Pancreas (tissue), 10 donors: ENCODE measurements at regions not wholly inside any gene's neighbourhood (a gene's known extent, or its start where the extent isn't known, plus 50 kb on each side); places are given as distances from the start of the nearest gene placed in this dataset.
A peak's percentile ranks its signal among the peaks of the same experiment; 100 is the strongest.

Source experiments
- ATAC-seq, 4 donors: fragments of 200-7000 bp; cut with Tn5 transposase; one replicate each; pipeline versions ENCODE4 v1.8.0 to v1.9.1; 2020; ENCODE audit warnings: mild to moderate bottlenecking in 4 of 4, moderate library complexity in 4 of 4
- DNase-seq, 6 donors: peaks; one replicate each; pipeline ENCODE4 v3.0.0-alpha.2; 2020
- FAIRE-seq: peaks from 2 replicates; lab custom pipeline; 2012; peaks lifted over from hg19 to GRCh38; lab: Jason Lieb, UNC
- H3K27ac ChIP-seq, 4 donors: fragments of 200-600 bp; sonication (generic); 1 replicate in 3 of 4; 2 replicates in 1 of 4; pipeline versions ENCODE4 v1.5.0 to v1.8.0; 2020
- H3K27me3 ChIP-seq, 4 donors: fragments of 200-600 bp; one replicate each; pipeline ENCODE4 v1.8.0; 2021
- H3K36me3 ChIP-seq, 3 donors: fragments of 200-600 bp; sonication (generic) in 1 of 3; one replicate each; pipeline versions ENCODE4 v1.5.0 to v1.8.0; 2020 to 2021
- H3K4me1 ChIP-seq, 3 donors: fragments of 200-600 bp; one replicate each; pipeline ENCODE4 v1.8.0; 2021
- H3K4me3 ChIP-seq, 4 donors: fragments of 200-600 bp; sonication (generic) in 2 of 4; one replicate each; pipeline versions ENCODE4 v1.5.0 to v1.8.0; 2020 to 2021
- H3K9me3 ChIP-seq, 4 donors: fragments of 200-600 bp; one replicate each; pipeline ENCODE4 v1.8.0; 2021
- CTCF ChIP-seq, 4 donors: fragments of 200-600 bp; sonication (generic) in 3 of 4; IDR thresholded peaks; one replicate each; pipeline versions ENCODE4 v1.5.0 to v1.8.0; 2021; ENCODE audit warnings: antibody characterized with exemption in 4 of 4
- WGBS, 2 donors: extraction: QIAGEN DNeasy Blood & Tissue Kit; methylation state at CpG; one replicate each; pipeline ENCODE4 v1.1.7; 2013; 5-methylcytosine and 5-hydroxymethylcytosine counted together
- intact Hi-C, 3 donors: fragments of 100-400 bp; cut with DNase I; formaldehyde crosslinking; loops; one replicate each; pipeline versions ENCODE4 v1.11.1 to v1.14.2; 2022
- donor health status: healthy with polysubstance abuse.
- donor health status: DM: no; HTN: no; CAD: no; lungs with moderate emphysema.
- donor health status: DM: no; HTN: no; CAD: no.
- donor health status: control.
- donor health status: control.
- donor health status: Bipolar disorder and iron deficiency.
- donor health status: DM: yes; HTN: yes; CAD: no.
- donor health status: DM: no; HTN: no; CAD: no.
- donor health status: DM: no; HTN: no; CAD: no.
- donor health status: DM: yes; HTN: yes; CAD: no.

DNA sequence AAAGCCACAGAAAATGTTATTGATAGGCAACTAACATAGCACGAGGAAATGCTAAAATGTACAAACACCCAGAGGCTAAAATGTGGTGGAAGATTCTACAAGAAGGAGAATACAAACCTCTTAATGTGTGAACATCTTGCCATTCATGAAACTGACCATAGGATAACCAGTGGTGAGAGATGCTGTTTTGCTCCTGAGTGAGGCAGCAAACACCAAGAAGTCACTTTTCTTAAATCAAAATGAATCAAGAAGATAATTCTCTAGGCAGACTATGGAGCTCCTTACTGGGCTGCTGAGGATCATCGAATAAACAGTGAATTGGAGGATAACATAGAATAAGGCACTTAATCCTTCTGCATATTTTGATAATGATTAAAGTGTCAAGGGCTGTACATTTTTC is 375.4 kb upstream of the SLITRK6 start:
- Histone ChIP-seq H3K27me3 (no peaks in the 10 kb centered on the region), H3K36me3 (no peaks in the 10 kb centered on the region), H3K4me1 (no peaks in the 10 kb centered on the region), H3K4me3 (no peak overlapping the region), H3K9me3 (no peaks in the 10 kb centered on the region), H3K27ac (no peak overlapping the region)
- no peak for FAIRE-seq
- no peak for DNase-seq
- intact Hi-C loops, result no loop called here
- TF ChIP-seq CTCF (IDR thresholded peaks at IDR 0.05), result no peak
- no peak for ATAC-seq
- WGBS, 2 donors, result 46 to 55% methylated on average over 2 of the region's 2 CpGs

DNA sequence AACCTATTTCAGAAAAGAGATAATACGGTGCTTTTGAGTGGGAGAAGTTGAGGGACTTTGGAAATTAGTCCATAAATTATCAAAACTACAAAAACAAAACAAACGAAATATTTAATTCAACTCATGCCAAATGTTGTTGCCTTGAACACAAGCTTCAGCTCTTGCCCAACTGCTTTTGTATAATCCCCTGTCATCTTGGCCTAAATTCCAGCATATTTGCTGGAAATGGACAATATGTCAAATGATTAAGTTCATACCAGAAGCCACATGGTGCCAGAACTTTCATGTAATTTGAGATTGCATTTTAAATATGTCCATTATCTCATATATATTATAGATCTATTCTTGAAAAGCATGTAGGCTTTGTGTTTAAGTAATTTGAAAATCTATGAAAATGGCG is 373.7 kb upstream of the SLITRK6 start:
- Histone ChIP-seq H3K27me3 (no peaks in the 10 kb centered on the region), H3K9me3 (no peaks in the 10 kb centered on the region), H3K4me3 (no peak overlapping the region), H3K36me3 (no peaks in the 10 kb centered on the region), H3K4me1 (no peaks in the 10 kb centered on the region), H3K27ac (no peak overlapping the region)
- ATAC-seq (no peak), DNase-seq (no peak), FAIRE-seq (no peak)
- intact Hi-C loops, result no loop called here
- 37 to 47% methylated on average over 3 of the region's 3 CpGs for WGBS, 2 donors
- TF ChIP-seq CTCF (IDR thresholded peaks at IDR 0.05), result no peak

GRCh38 chr13:86161257-86161656 is 362.0 kb upstream of the SLITRK6 start:
- H3K36me3 ChIP-seq, result no peaks in the 10 kb centered on the region
- no peaks in the 10 kb centered on the region for H3K9me3 ChIP-seq
- no peak overlapping the region for H3K27ac ChIP-seq
- 20 to 26% methylated on average over 1 of the region's 1 CpG for WGBS, 2 donors
- no peaks in the 10 kb centered on the region for H3K27me3 ChIP-seq
- FAIRE-seq (no peak), DNase-seq (no peak), ATAC-seq (no peak)
- H3K4me3 ChIP-seq, result no peak overlapping the region
- no peak for TF ChIP-seq CTCF (IDR thresholded peaks at IDR 0.05)
- intact Hi-C loops, result no loop called here
- no peaks in the 10 kb centered on the region for H3K4me1 ChIP-seq

DNA sequence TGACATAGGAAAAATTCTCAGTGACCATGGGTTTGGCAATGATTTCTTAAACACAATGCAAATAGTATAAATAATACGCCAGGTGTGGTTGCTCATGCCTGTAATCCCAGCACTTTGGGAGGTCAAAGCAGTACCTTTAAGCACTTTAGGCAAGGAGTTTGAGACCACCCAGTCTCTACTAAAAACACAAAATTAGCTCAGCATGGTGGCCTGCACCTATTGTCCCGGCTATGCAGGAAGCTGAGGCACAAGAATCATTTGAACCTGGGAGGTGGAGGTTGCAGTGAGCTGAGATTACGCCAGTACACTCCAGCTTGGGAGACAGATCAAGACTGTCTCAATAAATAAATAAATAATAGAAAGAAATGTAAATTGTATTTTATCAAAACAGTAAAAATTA is 356.5 kb upstream of the SLITRK6 start:
- no peak for ATAC-seq

GRCh38 chr13:86142080-86142479 is 342.9 kb upstream of the SLITRK6 start:
- H3K27me3 ChIP-seq, result no peaks in the 10 kb centered on the region
- intact Hi-C loops, result no loop called here
- H3K27ac ChIP-seq, result no peak overlapping the region
- H3K4me3 ChIP-seq, result no peak overlapping the region
- no peak for ATAC-seq
- 66 to 69% methylated on average over 4 of the region's 4 CpGs for WGBS, 2 donors
- TF ChIP-seq CTCF (IDR thresholded peaks at IDR 0.05), result no peak
- no peaks in the 10 kb centered on the region for H3K4me1 ChIP-seq
- H3K9me3 ChIP-seq, result peaks cover 0 to 7% (median 1%) of the 10 kb centered on the region in 4 donors
- no peaks in the 10 kb centered on the region for H3K36me3 ChIP-seq
- FAIRE-seq, result peak; percentile 5
- DNase-seq, result no peak

More for the DNA sequence above, 356.5 kb upstream of the SLITRK6 start:
- no peaks in the 10 kb centered on the region for H3K27me3 ChIP-seq
- no peaks in the 10 kb centered on the region for H3K4me1 ChIP-seq
- no peak overlapping the region for H3K4me3 ChIP-seq
- DNase-seq, result no peak
- 70 to 76% methylated on average over 3 of the region's 3 CpGs for WGBS, 2 donors
- intact Hi-C loops, result no loop called here
- no peak overlapping the region for H3K27ac ChIP-seq
- H3K9me3 ChIP-seq, result no peaks in the 10 kb centered on the region
- TF ChIP-seq CTCF (IDR thresholded peaks at IDR 0.05), result no peak
- FAIRE-seq, result no peak
- no peaks in the 10 kb centered on the region for H3K36me3 ChIP-seq
